Large intestine (tissue), 3 donors: ENCODE measurements at regions not wholly inside any gene's neighbourhood (a gene's known extent, or its start where the extent isn't known, plus 50 kb on each side); places are given as distances from the start of the nearest gene placed in this dataset.
"Not testable (repeated sequence)": the region's sequence is repeated elsewhere in the genome, so short reads cannot be mapped to it uniquely, and the experiment has no call there.

Source experiments
- DNase-seq, 2 donors: peaks; one replicate each; pipeline versions ENCODE4 v3.0.0 to v3.0.0-alpha.2; 2013
- H3K27ac ChIP-seq: one replicate; pipeline ENCODE4 v1.5.1; 2013; ENCODE audit warnings: low read length
- H3K27me3 ChIP-seq: 2 replicates; pipeline ENCODE4 v1.6.1; 2013; ENCODE audit warnings: low read length; ENCODE audit not compliant: control insufficient read depth, insufficient read depth
- H3K36me3 ChIP-seq: 2 replicates; pipeline ENCODE4 v1.6.1; 2013; ENCODE audit warnings: low read length; ENCODE audit not compliant: control insufficient read depth, insufficient read depth
- H3K4me1 ChIP-seq: one replicate; pipeline ENCODE4 v1.6.1; 2013; ENCODE audit warnings: low read length; ENCODE audit not compliant: control insufficient read depth, insufficient read depth
- H3K4me3 ChIP-seq: one replicate; pipeline ENCODE4 v1.5.1; 2013; ENCODE audit warnings: low read length
- H3K9me3 ChIP-seq: one replicate; pipeline ENCODE4 v1.6.1; 2013; ENCODE audit warnings: mild to moderate bottlenecking, low read depth, low read length, moderate library complexity; ENCODE audit not compliant: control insufficient read depth
- WGBS: methylation state at CpG from one replicate; pipeline ENCODE4 v1.1.5; 2013; ENCODE audit warnings: low lambda C conversion rate; ENCODE audit not compliant: insufficient coverage; 5-methylcytosine and 5-hydroxymethylcytosine counted together

DNA sequence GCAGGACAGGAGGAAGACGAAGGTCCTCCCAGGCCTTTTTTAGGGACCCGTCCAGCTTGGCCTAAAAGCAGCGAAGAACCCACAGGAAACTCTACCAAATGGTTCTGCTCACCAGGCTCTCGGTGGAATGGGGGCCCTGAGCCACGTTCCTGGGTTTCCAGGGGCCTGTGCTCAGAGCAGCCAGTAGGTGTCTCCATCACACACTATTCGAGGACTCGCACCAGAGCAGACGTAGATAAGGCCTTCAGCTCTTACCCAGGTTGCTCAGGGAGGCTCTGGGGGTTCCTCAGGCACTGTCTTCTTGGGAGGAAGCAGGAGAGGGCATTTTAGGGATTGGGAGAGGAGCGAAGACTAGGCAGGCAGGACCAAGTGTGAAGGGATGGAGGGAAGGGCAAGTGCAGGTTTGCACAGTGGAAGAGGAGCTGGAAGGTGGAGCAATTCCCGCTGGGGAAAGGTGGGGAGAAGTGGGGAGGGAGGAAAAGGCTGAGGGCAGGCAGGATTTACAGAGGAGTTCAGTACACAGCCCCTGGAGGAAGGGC, 157.1 kb downstream of the RGS9 start:
- H3K4me3 ChIP-seq: no peak overlapping the region
- H3K27me3 ChIP-seq: no peaks in the 10 kb centered on the region
- no peaks in the 10 kb centered on the region for H3K9me3 ChIP-seq
- H3K27ac ChIP-seq: no peak overlapping the region
- peaks cover 7% of the 10 kb centered on the region for H3K4me1 ChIP-seq
- DNase-seq: peak; percentile 57 to 69
- no peaks in the 10 kb centered on the region for H3K36me3 ChIP-seq
- no CpG with 5 or more reads among the region's 10 CpGs for WGBS

GRCh38 chr17:65293584-65294180, 156.5 kb downstream of the RGS9 start:
- H3K27me3 ChIP-seq: no peaks in the 10 kb centered on the region
- H3K9me3 ChIP-seq: no peaks in the 10 kb centered on the region
- no peak overlapping the region for H3K4me3 ChIP-seq
- H3K36me3 ChIP-seq: no peaks in the 10 kb centered on the region
- DNase-seq: no peak
- H3K4me1 ChIP-seq: peaks cover 7% of the 10 kb centered on the region
- no CpG with 5 or more reads among the region's 12 CpGs for WGBS
- H3K27ac ChIP-seq: no peak overlapping the region

DNA sequence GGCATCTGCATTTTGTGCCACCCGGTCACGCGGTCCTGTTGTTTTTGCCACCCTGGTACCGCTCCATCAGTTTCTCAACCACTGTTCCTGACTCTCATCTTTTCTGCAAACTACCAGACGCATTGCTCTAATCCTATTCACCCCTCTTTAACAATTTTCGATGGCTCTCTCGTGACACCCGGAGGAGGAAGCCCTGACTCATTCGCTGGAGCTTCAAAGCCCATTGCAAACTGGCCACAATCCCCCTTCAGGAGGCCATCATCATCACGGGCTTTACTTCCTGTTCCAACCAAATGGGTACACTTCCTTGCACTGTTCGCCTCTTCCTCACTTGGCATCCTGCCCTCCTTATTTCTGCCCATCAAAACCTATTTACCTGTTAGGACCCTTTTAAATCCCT, 155.3 kb downstream of the RGS9 start:
- peaks cover 7% of the 10 kb centered on the region for H3K4me1 ChIP-seq
- no peak for DNase-seq
- 93% methylated on average over 5 of the region's 11 CpGs for WGBS
- H3K27ac ChIP-seq: no peak overlapping the region
- no peaks in the 10 kb centered on the region for H3K27me3 ChIP-seq
- H3K36me3 ChIP-seq: no peaks in the 10 kb centered on the region
- H3K9me3 ChIP-seq: no peaks in the 10 kb centered on the region
- H3K4me3 ChIP-seq: no peak overlapping the region

- H3K27ac ChIP-seq, H3K9me3 ChIP-seq, H3K36me3 ChIP-seq, H3K4me1 ChIP-seq, DNase-seq, H3K27me3 ChIP-seq, H3K4me3 ChIP-seq: not testable (repeated sequence)
- 100% methylated on average over 2 of the region's 7 CpGs for WGBS
Measured at GRCh38 chr17:65291301-65291700, 154.1 kb downstream of the RGS9 start.

GRCh38 chr17:65290616-65291015, 153.4 kb downstream of the RGS9 start:
- 38% methylated on average over 3 of the region's 8 CpGs for WGBS
- Histone ChIP-seq H3K9me3 (no peaks in the 10 kb centered on the region), H3K4me3 (no peak overlapping the region), H3K27ac (peak overlapping the region; percentile 12), H3K36me3 (no peaks in the 10 kb centered on the region), H3K4me1 (peaks cover 7% of the 10 kb centered on the region), H3K27me3 (no peaks in the 10 kb centered on the region)
- peak in 1 of 2 donors; percentile 39 for DNase-seq

DNA sequence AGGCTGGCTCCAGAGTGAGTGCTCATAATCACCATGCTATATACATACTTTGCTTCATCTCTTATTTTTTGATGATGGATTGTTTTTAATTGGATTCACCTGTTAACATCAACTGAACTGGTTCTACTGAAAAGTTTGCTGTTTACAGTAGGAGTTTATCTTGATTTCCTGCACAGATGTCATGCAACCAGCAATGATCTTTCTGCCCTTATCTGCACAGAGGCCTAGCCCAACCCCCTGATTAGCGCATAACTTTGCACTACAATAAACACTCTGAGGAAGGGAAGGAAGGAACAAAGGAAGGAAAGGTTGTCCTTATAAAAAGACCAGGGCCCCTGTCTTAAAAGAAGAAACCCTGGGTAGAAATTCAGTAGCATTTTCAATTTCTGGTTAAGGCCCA, 152.9 kb downstream of the RGS9 start:
- peak; percentile 19 to 53 for DNase-seq
- H3K27ac ChIP-seq: peak overlapping the region; percentile 12

DNA sequence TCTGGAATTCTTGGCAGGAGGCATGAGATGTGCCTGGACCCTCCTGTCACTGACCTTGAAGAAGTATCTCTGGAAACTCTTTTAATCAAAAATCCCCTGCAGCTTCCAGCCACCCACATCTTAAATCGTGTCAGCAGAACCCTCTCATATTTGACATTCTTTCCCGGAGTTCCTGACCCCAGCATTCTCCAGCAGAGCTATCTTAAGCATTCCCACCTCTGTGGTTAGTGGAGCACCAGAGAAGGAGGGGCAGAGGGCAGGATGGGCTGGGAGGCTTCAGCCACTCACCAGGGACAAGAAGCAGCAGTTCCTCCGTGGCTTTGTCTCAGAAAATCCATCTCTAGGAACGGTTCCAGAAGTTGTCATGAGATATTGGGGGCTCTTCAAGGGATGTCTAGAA, 149.9 kb downstream of the RGS9 start:
- no peaks in the 10 kb centered on the region for H3K9me3 ChIP-seq
- H3K27ac ChIP-seq: no peak overlapping the region
- DNase-seq: no peak
- peaks cover 7% of the 10 kb centered on the region for H3K4me1 ChIP-seq
- H3K27me3 ChIP-seq: no peaks in the 10 kb centered on the region
- no peaks in the 10 kb centered on the region for H3K36me3 ChIP-seq
- no peak overlapping the region for H3K4me3 ChIP-seq
- 50% methylated on average over 2 of the region's 4 CpGs for WGBS

More for the DNA sequence above, 152.9 kb downstream of the RGS9 start:
- Histone ChIP-seq H3K4me3 (no peak overlapping the region), H3K36me3 (no peaks in the 10 kb centered on the region), H3K27me3 (no peaks in the 10 kb centered on the region), H3K4me1 (peaks cover 7% of the 10 kb centered on the region), H3K9me3 (no peaks in the 10 kb centered on the region)
- no CpG with 5 or more reads among the region's 1 CpG for WGBS

DNA sequence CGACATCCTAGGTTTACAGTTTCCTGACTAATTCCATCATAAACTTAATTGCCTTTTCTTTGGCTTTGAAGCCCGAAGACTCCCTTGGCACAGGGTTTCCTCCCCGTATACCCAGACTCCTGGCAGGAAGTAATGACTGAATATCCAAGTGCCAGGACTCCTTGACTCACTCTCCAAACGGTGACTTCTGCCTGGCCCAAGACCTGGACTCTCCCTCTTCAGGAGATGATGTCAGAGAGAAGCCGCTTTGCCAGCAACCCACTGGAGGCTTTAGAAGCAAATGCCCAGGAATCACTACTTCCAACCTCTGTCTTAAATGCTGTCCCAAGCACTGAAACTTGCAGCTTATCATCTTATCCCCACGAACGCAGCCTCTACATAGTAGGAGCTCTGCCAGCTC, 146.5 kb downstream of the RGS9 start:
- no peak for DNase-seq
- Histone ChIP-seq H3K27ac (no peak overlapping the region), H3K27me3 (no peaks in the 10 kb centered on the region), H3K36me3 (no peaks in the 10 kb centered on the region), H3K9me3 (no peaks in the 10 kb centered on the region), H3K4me1 (no peaks in the 10 kb centered on the region), H3K4me3 (no peak overlapping the region)
- no CpG with 5 or more reads among the region's 7 CpGs for WGBS

DNA sequence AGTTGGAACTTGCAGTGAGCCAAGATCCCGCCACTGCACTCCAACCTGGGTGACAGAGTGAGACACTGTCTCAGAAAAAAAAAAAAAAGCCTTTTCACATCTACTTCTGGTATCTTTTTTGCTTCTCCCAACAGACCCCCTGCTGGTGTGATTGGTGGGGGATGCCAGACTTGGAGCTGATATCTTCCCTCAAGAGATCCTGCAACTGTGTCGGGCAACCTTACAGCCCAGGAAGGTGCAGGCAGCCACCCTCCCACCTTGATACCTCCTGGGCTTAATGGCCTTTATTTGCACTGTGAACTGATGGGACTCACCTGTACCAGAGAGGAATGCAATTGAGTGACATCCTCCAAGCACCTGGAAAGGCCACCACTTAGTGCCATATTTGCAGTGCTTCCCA, 142.3 kb downstream of the RGS9 start:
- H3K4me3 ChIP-seq: no peak overlapping the region
- no peaks in the 10 kb centered on the region for H3K9me3 ChIP-seq
- DNase-seq: no peak
- WGBS: no CpG with 5 or more reads among the region's 2 CpGs
- peaks cover 5% of the 10 kb centered on the region for H3K27me3 ChIP-seq
- H3K36me3 ChIP-seq: no peaks in the 10 kb centered on the region
- H3K27ac ChIP-seq: no peak overlapping the region
- H3K4me1 ChIP-seq: no peaks in the 10 kb centered on the region

- no CpG with 5 or more reads among the region's 10 CpGs for WGBS
- DNase-seq: no peak
- Histone ChIP-seq H3K4me3 (no peak overlapping the region), H3K36me3 (no peaks in the 10 kb centered on the region), H3K4me1 (no peaks in the 10 kb centered on the region), H3K27ac (no peak overlapping the region), H3K9me3 (no peaks in the 10 kb centered on the region), H3K27me3 (peaks cover 5% of the 10 kb centered on the region)
Measured at GRCh38 chr17:65278820-65279184, 141.6 kb downstream of the RGS9 start.
